ENCODE measurements at regions not wholly inside any gene's neighbourhood (a gene's known extent, or its start where the extent isn't known, plus 50 kb on each side); places are given as distances from the start of the nearest gene placed in this dataset.

GRCh38 chr1:59135761-59136255 is 161.1 kb upstream of the FGGY start:
- no peak for DNase-seq

GRCh38 chr1:59136541-59137275 is 160.2 kb upstream of the FGGY start:
- no peak for DNase-seq

DNA sequence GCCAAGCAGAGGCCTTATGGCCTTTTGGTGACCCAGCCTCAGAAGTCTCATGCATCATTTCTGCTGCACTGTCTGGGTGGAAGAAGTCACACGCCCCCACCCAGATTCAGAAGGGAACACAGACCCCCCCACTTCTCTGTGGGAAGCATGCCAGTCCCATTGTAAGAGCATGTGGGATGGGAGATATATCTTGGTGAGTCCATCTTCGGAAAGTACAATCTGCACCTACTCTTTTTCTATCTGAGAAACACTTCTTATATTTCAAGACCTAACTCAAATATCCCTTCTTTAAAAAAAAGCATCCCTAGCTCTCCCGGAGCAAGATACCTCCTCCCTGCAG is 159.6 kb upstream of the FGGY start:
- DNase-seq, result no peak

GRCh38 chr1:59137968-59138367 is 158.9 kb upstream of the FGGY start:
- DNase-seq, result no peak

- no peak for DNase-seq
Measured at GRCh38 chr1:59138402-59138801, 158.5 kb upstream of the FGGY start.

- DNase-seq, result no peak
Measured at GRCh38 chr1:59139396-59139795, 157.5 kb upstream of the FGGY start.

- DNase-seq, result no peak
Measured at GRCh38 chr1:59141267-59141863, 155.5 kb upstream of the FGGY start.

DNA sequence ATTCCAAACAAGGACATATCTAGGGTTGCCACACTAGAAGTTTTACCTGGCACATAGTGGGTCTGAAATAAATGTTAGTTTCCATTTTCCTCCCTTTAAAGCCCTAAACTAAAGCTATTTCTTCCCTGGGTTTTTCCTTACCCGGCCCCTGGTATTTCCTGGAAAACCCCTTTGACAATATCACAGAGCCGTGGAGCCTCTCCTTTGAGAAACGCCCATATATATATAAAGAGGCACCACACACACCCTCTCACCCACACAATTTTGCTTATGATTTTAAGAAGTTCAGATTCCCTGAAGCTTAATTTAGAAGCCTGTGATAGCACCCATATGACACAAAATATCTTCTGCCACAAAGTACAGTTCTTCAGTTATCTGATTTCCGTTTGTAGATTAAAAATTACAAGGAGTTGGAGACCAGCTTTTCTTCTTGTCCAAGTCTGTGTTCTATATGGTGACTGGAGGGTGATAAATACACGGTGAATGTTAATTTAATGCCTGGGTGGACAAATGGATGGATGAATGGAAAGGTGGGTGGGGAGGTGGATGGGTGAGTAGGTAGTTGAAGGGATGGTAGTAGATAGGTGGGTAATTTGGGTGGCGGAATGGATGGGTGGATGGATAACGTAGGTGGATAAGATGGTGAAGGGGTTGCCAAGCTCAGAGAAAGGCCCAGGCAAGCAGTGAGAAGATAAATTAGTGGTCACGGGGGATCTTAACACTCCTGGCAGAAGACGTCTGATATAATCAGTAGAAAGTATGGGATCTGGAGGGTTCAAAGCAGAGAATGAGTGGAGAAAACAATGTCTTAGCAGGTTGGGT is 154.4 kb upstream of the FGGY start:
- DNase-seq, result no peak

GRCh38 chr1:59143133-59143487 is 153.8 kb upstream of the FGGY start:
- DNase-seq, result no peak

DNA sequence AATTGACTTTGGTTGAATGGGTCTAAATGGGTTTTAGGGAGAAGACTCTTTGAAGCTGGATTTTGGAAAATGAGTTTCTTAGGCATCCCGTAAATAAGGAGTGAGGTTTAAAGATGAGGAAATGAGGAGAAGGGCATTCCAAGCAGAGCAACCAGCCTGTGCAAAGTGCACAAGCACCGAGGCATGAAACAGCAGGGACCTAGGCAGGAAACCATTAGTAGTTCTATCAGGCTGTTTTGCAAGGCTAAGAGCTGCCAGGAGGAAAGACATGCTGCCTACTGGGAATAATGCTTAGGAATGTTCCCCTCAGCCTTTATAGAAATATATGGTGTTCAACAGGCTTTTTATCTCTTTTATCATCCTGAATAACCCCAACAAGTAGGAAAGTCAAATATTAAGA is 153.1 kb upstream of the FGGY start:
- DNase-seq, result no peak

DNA sequence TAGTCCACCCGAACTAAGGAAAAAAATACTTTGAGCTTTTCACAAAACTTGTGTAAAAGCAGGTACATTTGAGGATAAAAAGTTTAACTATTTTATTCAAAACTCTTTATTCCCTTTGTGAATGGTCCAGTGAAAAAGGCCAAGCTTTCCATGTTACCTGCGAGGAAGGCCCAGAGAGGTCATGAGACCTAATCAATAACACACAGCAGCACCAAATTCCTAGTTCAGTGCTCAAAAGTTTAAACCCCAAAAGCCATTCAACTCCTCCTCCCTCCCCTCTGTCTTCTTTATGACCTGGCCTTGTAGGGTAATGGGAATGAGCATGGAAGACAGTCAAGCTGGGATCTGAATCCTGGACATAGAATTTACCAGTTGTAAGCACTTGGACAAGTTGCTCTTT is 151.9 kb upstream of the FGGY start:
- no peak for DNase-seq

GRCh38 chr1:59146056-59146455 is 150.8 kb upstream of the FGGY start:
- DNase-seq, result no peak

DNA sequence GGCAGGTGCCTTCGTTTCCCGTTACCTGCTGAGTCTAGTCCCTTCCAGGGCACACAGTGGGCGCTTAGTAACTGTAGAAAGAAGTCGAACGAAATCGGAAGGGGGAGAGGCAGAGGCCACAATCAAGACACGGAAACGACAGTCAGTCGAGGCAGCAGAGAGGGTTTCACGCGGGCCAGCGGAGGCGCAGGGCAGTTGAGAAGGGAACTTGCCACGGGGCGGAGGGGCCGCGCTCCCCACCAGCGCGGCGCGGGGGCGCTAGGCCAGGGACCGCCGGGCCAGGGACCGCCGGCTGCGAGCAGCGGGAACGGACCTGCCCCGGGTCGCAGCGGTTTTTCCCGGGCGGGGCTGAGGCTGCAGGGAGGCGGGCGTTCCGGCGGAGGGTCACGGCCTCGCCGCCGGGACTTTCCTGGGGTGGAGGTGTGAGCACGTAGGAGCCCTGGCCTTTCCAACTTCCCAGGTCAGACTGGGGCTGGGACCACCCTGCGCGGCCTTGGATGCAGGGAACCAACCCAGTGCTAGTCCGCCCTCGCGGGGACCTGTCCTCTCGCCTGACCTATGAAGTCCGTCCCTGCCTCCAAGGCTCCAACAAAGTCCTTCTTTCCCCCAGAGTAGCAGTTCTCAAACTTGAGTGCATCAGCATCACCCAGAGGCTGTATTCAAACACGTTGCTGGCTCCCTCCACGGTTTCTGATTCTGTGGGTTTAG is 150.1 kb upstream of the FGGY start:
- no peak for DNase-seq

GRCh38 chr1:59149435-59149834 is 147.5 kb upstream of the FGGY start:
- DNase-seq, result no peak

- DNase-seq, result no peak
Measured at GRCh38 chr1:59150577-59151386, 146.1 kb upstream of the FGGY start.

GRCh38 chr1:59151387-59151761 is 145.5 kb upstream of the FGGY start:
- no peak for DNase-seq

DNA sequence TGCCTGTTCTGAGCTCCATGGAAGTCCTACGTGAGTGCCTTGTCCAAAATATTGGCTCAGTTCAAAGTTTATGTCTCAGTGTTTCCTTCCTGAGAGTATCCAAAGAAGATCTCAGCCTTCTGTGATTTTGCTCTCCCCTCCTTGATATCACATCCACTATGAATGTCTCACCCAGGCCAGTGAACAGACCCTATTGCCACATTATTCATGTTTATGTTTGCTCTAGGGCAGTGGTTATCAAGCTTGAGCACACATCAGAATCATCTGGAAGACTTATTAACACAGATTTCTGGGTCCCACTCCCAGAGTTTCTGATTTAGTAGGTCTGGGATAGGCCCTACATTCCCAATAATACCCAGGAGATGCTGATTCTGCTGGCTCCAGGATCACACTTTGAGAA is 145.0 kb upstream of the FGGY start:
- DNase-seq, result no peak

DNA sequence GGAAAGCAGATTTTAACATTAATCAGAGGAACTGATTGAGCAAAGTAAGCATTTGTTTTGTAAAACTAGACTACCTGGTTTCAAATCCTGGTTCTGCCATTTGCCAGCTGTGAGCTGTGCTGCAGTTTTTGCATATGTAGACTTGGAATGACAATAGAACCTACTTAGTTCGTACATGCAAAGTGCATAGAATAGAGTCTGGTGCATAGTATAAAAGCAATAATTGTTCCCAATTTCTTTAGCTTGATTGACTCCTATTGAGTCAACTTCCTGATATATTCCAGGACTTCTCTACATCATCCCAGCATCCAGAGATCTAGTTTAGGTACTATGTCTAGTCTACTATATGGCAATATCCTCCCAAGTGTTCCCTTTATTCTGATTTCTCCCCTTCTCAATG is 144.4 kb upstream of the FGGY start:
- no peak for DNase-seq

GRCh38 chr1:59154401-59154800 is 142.5 kb upstream of the FGGY start:
- no peak for DNase-seq

GRCh38 chr1:59155351-59155750 is 141.5 kb upstream of the FGGY start:
- DNase-seq, result no peak

DNA sequence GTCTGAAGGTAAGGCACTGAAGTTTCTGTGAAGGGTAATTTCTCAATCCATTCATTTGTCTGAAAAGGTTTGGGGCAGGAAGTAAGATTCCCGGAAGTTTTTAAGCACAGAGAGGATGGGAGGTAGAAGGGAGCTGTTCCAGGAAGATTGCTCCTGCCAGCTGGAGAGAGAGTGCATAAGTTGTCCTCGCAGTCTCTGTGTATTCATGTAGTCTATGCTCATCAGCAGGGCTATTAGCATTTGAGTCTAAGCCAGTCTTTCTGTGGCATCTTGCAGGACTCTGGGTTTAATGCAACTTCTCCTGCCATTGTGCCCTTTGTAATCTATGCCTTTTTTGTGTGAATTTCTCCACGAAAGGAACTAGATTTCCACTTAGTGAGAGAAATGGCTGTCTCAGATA is 140.8 kb upstream of the FGGY start:
- no peak for DNase-seq

- no peak for DNase-seq
Measured at GRCh38 chr1:59156526-59157199, 140.2 kb upstream of the FGGY start.

Data from cortex of kidney (tissue), 1 donor.